ENCODE measurements at regions not wholly inside any gene's neighbourhood (a gene's known extent, or its start where the extent isn't known, plus 50 kb on each side); places are given as distances from the start of the nearest gene placed in this dataset.

DNA sequence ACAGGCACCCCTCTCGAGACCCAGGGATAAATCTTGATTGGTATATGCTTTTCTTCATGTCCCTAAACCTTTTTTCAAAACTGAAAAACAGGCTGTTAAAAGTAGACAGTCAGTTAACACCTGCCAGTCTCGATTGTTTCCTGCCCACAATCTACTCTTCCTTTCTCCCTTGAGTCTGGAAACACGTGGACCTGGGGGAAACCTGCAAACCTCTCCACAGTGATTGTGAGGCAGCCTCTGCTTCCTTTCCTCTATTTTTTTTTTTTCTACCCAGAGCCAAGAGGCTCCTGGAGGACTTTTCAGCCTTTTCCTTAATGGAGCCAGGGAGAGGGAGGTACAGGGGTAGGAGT lies 69.4 kb upstream of the CLMP start:
- in situ Hi-C loops (cut with MboI; ENCODE audit: low sequenced_read_pairs in 4 of 4): no loop called here
- no peak for DNase-seq
- Histone ChIP-seq H3K4me1 (no peaks in the 10 kb centered on the region), H3K9me3 (no peaks in the 10 kb centered on the region), H3K27ac (no peak overlapping the region), H3K36me3 (no peaks in the 10 kb centered on the region), H3K27me3 (peaks cover 0 to 6% (median 0%) of the 10 kb centered on the region in 3 donors), H3K4me3 (no peak overlapping the region)
- no peak for ATAC-seq
- TF ChIP-seq POLR2A (IDR thresholded peaks at IDR 0.05): no peak
- TF ChIP-seq, protein P1, sequence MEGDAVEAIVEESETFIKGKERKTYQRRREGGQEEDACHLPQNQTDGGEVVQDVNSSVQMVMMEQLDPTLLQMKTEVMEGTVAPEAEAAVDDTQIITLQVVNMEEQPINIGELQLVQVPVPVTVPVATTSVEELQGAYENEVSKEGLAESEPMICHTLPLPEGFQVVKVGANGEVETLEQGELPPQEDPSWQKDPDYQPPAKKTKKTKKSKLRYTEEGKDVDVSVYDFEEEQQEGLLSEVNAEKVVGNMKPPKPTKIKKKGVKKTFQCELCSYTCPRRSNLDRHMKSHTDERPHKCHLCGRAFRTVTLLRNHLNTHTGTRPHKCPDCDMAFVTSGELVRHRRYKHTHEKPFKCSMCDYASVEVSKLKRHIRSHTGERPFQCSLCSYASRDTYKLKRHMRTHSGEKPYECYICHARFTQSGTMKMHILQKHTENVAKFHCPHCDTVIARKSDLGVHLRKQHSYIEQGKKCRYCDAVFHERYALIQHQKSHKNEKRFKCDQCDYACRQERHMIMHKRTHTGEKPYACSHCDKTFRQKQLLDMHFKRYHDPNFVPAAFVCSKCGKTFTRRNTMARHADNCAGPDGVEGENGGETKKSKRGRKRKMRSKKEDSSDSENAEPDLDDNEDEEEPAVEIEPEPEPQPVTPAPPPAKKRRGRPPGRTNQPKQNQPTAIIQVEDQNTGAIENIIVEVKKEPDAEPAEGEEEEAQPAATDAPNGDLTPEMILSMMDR (IDR thresholded peaks at IDR 0.05 in 4 of 5, conservative IDR thresholded peaks at IDR 0.05 in 1 of 5): no peak
- intact Hi-C loops (cut with DNase I; ENCODE audit: low total_unique reads): loop anchor here (5.0 kb wide), 1 partner anchor 152 kb away; no protein-coding TSS in a partner anchor

DNA sequence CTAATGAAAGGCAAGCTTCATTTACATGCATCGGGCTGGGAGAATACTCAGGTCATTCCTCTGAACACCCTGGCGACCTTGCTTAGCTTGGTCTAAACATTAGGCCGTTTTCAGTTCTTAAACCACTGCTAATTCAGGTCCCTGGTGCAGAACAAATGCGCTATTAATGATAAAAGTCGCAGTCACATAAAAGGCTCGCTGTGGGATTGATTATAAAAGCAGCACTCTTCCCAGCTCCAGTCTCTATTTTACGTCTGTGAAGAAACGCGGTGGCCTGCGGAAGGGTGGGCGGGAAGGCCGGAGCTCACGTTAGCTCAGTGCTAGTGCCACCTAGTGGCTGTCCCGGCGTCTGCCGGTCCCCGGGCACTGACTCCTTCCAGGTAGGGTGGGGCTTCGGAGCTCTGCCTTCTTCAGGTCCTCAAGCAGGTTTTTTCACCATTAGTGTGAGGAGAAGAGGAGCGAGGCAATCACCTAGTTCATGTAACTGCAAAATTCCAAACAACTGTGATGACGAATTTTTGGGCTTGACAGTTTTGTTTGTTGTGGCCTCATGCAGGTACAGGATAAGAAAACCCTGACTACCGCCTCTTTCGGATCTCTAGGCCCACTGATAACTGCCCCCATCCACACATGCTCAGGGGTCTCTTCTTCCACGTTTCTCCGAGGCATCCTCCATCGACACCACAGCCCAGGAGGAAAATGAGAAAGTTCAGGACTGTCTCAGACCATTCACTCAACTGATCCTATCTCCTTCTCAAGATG lies 66.5 kb upstream of the CLMP start:
- no peak for TF ChIP-seq POLR2A (IDR thresholded peaks at IDR 0.05)
- TF ChIP-seq, protein P1 (IDR thresholded peaks at IDR 0.05 in 4 of 5, conservative IDR thresholded peaks at IDR 0.05 in 1 of 5): peak; percentile 57 to 92 (median 69)
- intact Hi-C loops (cut with DNase I; ENCODE audit: low total_unique reads): loop anchor here (5.0 kb wide), 1 partner anchor 149 kb away; no protein-coding TSS in a partner anchor
- Histone ChIP-seq H3K9me3 (no peaks in the 10 kb centered on the region), H3K4me3 (peak overlapping the region; percentile 30 to 55 (median 38)), H3K27me3 (peaks cover 0 to 3% (median 0%) of the 10 kb centered on the region in 3 donors), H3K27ac (no peak overlapping the region), H3K4me1 (no peaks in the 10 kb centered on the region), H3K36me3 (no peaks in the 10 kb centered on the region)
- DNase-seq (peak; percentile 41 to 59), ATAC-seq (peak; percentile 89 to 96)
- in situ Hi-C loops (cut with MboI; ENCODE audit: low sequenced_read_pairs in 4 of 4): no loop called here

DNA sequence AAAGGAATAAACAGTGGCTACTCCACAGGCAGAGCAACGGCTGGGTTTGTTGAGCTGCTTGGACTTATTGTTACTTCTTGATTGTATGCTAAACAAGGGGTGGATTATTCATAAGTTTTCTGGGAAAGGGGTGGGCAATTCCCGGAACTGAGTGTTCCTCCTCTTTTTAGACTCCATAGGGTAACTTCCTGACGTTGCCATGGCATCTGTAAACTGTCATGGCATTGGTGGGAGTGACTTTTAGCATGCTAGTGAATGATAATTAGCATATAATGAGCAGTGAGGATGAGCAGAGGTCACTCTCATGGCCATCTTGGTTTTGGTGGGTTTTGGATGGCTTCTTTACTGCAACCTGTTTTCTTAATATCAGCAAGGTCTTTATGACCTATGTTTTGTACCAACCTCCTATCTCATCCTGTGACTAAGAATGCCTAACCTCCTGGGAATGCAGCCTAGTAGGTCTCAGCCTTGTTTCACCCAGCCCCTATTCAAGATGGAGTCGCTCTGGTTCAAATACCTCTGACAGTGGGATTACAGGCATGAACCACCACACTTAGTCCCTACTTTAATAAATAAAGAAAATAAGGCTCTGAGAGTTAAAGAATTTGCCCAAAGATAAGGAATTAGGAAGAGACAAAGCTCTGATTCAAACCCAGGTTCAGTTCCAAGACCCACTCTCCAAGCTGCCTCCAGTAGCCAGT lies 65.6 kb upstream of the CLMP start:
- Histone ChIP-seq H3K9me3 (no peaks in the 10 kb centered on the region), H3K27ac (no peak overlapping the region), H3K27me3 (peaks cover 0 to 3% (median 0%) of the 10 kb centered on the region in 3 donors), H3K36me3 (no peaks in the 10 kb centered on the region), H3K4me1 (no peaks in the 10 kb centered on the region), H3K4me3 (peak overlapping the region in 1 of 4 donors; percentile 55)
- DNase-seq (no peak), ATAC-seq (no peak)
- intact Hi-C loops (cut with DNase I; ENCODE audit: low total_unique reads): loop anchor here (5.0 kb wide), 1 partner anchor 148 kb away; no protein-coding TSS in a partner anchor
- in situ Hi-C loops (cut with MboI; ENCODE audit: low sequenced_read_pairs in 4 of 4): no loop called here
- TF ChIP-seq, protein P1 (IDR thresholded peaks at IDR 0.05 in 4 of 5, conservative IDR thresholded peaks at IDR 0.05 in 1 of 5): no peak
- no peak for TF ChIP-seq POLR2A (IDR thresholded peaks at IDR 0.05)

DNA sequence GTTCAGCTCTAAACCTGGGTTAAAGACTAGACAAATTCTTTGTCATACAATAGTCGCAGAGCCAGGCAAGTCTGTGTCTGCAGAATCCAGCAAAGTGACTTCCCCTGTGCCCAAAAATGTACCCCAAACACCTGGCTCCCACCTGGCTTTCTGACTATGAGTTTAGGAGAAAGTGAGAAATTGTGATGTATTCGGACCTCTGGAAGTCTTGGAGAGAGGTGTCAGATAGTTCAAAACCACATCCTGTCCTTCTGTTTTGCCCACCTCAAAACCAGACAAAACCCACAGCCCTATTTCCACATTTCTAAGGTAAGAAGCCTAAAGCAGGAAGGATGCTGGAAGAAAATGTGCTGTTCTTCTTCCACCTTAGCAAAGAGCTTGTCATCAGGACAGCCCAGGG lies 63.8 kb upstream of the CLMP start:
- Histone ChIP-seq H3K27me3 (no peaks in the 10 kb centered on the region), H3K27ac (no peak overlapping the region), H3K4me3 (no peak overlapping the region), H3K9me3 (no peaks in the 10 kb centered on the region), H3K36me3 (no peaks in the 10 kb centered on the region), H3K4me1 (peaks cover 0 to 3% of the 10 kb centered on the region in 2 donors)
- ATAC-seq (no peak), DNase-seq (no peak)
- intact Hi-C loops (cut with DNase I; ENCODE audit: low total_unique reads): no loop called here
- TF ChIP-seq POLR2A (IDR thresholded peaks at IDR 0.05): no peak
- TF ChIP-seq, protein P1 (IDR thresholded peaks at IDR 0.05 in 4 of 5, conservative IDR thresholded peaks at IDR 0.05 in 1 of 5): no peak
- in situ Hi-C loops (cut with MboI; ENCODE audit: low sequenced_read_pairs in 4 of 4): no loop called here
